Esophagus (tissue), 2 donors: ENCODE measurements at regions not wholly inside any gene's neighbourhood (a gene's known extent, or its start where the extent isn't known, plus 50 kb on each side); places are given as distances from the start of the nearest gene placed in this dataset.
"Not testable (repeated sequence)": the region's sequence is repeated elsewhere in the genome, so short reads cannot be mapped to it uniquely, and the experiment has no call there.

Experiments
- H3K27ac ChIP-seq, 2 donors: one replicate each; pipeline ENCODE4 v1.5.1; 2013; ENCODE audit warnings: low read depth in 2 of 2, mild to moderate bottlenecking in 2 of 2, inconsistent platforms in 1 of 2, low read length in 1 of 2, moderate library complexity in 1 of 2
- H3K27me3 ChIP-seq, 2 donors: one replicate each; pipeline ENCODE4 v1.6.1; 2013; ENCODE audit warnings: low read length in 2 of 2, control low read depth in 1 of 2, mild to moderate bottlenecking in 1 of 2; ENCODE audit not compliant: insufficient read depth in 2 of 2, control insufficient read depth in 1 of 2
- H3K36me3 ChIP-seq, 2 donors: one replicate each; pipeline ENCODE4 v1.6.1; 2013; ENCODE audit warnings: low read length in 1 of 2; ENCODE audit not compliant: control insufficient read depth in 2 of 2, insufficient read depth in 2 of 2
- H3K4me1 ChIP-seq, 2 donors: one replicate each; pipeline ENCODE4 v1.6.1; 2013; ENCODE audit warnings: low read length in 1 of 2; ENCODE audit not compliant: control insufficient read depth in 2 of 2, insufficient read depth in 2 of 2
- H3K4me3 ChIP-seq, 2 donors: one replicate each; pipeline ENCODE4 v1.5.1; 2013; ENCODE audit warnings: low read length in 2 of 2, mild to moderate bottlenecking in 2 of 2, low read depth in 1 of 2, moderate library complexity in 1 of 2
- H3K9me3 ChIP-seq, 2 donors: one replicate each; pipeline ENCODE4 v1.6.1; 2013; ENCODE audit warnings: mild to moderate bottlenecking in 2 of 2, low read depth in 1 of 2, low read length in 1 of 2, moderate library complexity in 1 of 2; ENCODE audit not compliant: control insufficient read depth in 2 of 2, insufficient read depth in 1 of 2
- WGBS, 2 donors: extraction: QIAGEN DNeasy Blood & Tissue Kit; methylation state at CpG; one replicate each; pipeline ENCODE4 v1.1.7; 2013; 5-methylcytosine and 5-hydroxymethylcytosine counted together
- donor health status: healthy with polysubstance abuse.
- donor health status: Bipolar disorder and iron deficiency.

DNA sequence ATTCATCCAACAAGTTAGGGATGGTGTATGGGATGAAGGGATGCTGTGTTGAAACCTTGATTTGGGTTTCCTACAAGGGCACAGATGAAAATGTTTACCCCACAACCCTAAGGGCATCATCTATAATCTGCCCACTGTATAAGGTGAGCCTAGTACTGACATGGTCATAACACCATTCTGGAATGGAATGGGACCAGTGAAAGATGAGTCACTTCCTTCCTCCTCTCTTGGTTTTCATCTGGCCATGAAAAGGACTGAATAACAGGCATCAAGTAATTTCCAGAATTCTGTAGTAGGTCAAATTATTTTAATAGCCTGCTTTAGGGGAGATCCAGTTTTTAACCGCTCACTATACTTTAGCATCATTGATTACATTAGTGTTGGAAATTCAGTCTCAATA, 538.6 kb downstream of the NR2F2 start:
- Histone ChIP-seq H3K27me3 (no peaks in the 10 kb centered on the region), H3K4me3 (no peak overlapping the region), H3K4me1 (no peaks in the 10 kb centered on the region), H3K36me3 (no peaks in the 10 kb centered on the region), H3K27ac (no peak overlapping the region), H3K9me3 (peaks cover 5 to 9% of the 10 kb centered on the region in 2 donors)
- 95 to 97% methylated on average over 1 of the region's 1 CpG for WGBS, 2 donors

DNA sequence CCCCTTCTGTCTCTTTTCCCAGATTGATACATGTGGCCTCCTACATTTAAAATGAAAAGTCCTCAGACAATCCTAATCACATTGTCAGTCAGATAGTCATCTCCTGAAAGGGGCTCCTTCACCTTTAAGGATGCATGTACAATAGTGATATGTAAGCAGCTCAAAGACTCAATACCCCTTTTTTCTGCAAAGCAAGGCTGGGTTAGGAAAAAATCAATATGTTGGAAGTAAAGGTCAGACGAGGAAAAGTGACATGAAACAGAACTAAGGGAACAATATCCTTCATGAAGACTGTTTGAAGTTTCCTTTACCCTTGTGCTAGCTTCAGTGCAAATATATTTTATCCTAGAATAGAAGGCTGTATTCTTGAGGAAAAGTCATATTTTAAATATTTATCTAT, 539.3 kb downstream of the NR2F2 start:
- peaks cover 5 to 9% of the 10 kb centered on the region in 2 donors for H3K9me3 ChIP-seq
- H3K27ac ChIP-seq, result no peak overlapping the region
- no peak overlapping the region for H3K4me3 ChIP-seq
- no peaks in the 10 kb centered on the region for H3K36me3 ChIP-seq
- 38 to 41% methylated on average over 1 of the region's 1 CpG for WGBS, 2 donors
- no peaks in the 10 kb centered on the region for H3K27me3 ChIP-seq
- no peaks in the 10 kb centered on the region for H3K4me1 ChIP-seq

DNA sequence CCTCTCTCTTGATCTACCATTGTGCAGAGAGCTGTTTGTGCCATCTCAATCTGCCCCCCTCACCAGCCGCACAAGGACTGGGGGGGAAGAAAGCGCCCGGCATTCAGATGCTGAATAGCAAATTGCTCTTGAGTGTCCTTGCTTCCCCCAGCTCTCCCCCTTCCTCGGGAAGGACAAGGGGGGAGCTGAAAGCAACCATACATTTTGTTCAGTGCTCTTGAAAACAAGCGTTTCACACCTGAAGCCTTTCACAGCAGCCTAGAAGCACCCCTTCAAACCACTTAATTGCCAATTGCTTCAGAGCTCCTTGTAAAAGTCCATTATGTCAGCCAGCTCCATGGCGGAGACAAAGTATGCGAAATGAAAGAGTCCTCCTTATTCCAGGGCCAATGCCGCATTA, 540.1 kb downstream of the NR2F2 start:
- Histone ChIP-seq H3K9me3 (peaks cover 5 to 9% of the 10 kb centered on the region in 2 donors), H3K27ac (no peak overlapping the region), H3K36me3 (no peaks in the 10 kb centered on the region), H3K4me3 (no peak overlapping the region), H3K4me1 (no peaks in the 10 kb centered on the region), H3K27me3 (no peaks in the 10 kb centered on the region)
- 78 to 82% methylated on average over 8 of the region's 8 CpGs for WGBS, 2 donors

DNA sequence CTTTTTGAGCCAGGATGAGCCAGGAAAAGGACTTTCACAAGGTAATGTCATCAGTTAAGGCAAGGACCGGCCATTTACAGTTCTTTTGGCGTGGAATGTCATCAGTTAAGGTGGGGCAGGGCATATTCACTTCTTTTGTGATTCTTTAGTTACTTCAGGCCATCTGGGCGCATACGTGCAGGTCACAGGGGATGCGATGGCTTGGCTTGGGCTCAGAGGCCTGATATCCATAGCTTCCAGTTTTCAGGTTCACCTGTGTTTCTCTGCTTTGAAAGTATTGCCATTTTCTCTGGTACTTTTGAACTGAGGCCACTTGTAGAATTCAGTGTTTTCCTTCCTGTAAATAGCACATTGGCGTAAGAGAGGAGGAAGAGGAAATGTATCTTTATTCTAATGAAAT, 546.9 kb downstream of the NR2F2 start:
- H3K27me3 ChIP-seq, H3K4me3 ChIP-seq, H3K9me3 ChIP-seq, H3K36me3 ChIP-seq, H3K4me1 ChIP-seq, H3K27ac ChIP-seq: not testable (repeated sequence)
- WGBS, 2 donors, result 89 to 92% methylated on average over 6 of the region's 6 CpGs

DNA sequence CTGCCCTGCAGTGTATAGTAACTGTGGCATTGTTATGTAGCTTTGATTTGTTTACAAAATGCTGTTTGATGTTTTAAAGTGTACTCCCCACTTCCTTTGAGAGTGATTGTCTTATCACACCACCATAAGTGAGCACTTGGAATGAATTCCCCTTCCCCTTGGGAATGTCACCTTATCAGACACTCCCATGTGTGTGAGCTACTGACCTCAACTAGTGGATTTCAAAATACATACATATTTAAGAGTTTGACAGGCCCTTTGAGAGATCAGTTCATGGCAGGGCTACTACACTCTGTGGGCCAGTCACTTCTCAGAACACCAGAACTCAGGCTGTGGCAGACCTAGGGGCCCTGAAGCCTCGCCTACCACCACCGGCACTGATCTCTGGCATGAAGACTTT, 547.6 kb downstream of the NR2F2 start:
- WGBS, 2 donors, result 88 to 89% methylated on average over 2 of the region's 2 CpGs
- no peaks in the 10 kb centered on the region for H3K9me3 ChIP-seq

DNA sequence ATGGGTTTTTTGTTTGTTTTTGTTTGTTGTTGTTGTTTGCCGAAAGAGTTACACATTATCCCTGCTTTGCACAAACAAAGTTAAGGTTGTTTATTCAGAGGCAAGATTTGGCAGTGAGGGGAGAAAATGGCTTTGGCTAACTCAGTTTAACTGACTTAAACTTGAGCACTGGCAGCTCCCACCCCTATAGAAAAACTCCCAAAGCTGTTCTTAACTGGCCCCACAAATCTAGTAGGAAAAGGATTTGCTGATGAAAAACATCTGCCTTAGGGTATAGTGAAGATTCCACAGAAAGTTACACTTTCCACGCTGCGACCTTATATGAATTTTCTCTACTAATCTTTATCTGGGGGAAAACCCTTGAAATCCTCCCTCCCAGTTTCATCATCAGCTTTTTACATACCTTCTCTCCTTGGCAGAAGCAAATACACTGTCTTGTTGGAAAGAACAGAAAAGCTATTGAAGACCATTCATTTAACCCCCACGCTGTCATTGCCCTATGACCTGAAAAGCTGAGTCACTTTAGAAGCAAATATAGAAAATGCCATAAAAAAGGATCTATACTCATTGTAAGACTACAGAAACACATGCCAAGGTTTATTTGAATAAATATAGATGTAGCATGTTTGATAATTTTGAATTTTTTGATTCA, 551.7 kb downstream of the NR2F2 start:
- no peaks in the 10 kb centered on the region for H3K27me3 ChIP-seq
- no peak overlapping the region for H3K27ac ChIP-seq
- no peaks in the 10 kb centered on the region for H3K4me1 ChIP-seq
- no peaks in the 10 kb centered on the region for H3K9me3 ChIP-seq
- H3K4me3 ChIP-seq, result no peak overlapping the region
- H3K36me3 ChIP-seq, result no peaks in the 10 kb centered on the region
- 72 to 79% methylated on average over 4 of the region's 4 CpGs for WGBS, 2 donors

More for the DNA sequence above, 547.6 kb downstream of the NR2F2 start:
- Histone ChIP-seq H3K36me3 (no peaks in the 10 kb centered on the region), H3K4me1 (no peaks in the 10 kb centered on the region), H3K27me3 (no peaks in the 10 kb centered on the region), H3K27ac (no peak overlapping the region), H3K4me3 (no peak overlapping the region)

DNA sequence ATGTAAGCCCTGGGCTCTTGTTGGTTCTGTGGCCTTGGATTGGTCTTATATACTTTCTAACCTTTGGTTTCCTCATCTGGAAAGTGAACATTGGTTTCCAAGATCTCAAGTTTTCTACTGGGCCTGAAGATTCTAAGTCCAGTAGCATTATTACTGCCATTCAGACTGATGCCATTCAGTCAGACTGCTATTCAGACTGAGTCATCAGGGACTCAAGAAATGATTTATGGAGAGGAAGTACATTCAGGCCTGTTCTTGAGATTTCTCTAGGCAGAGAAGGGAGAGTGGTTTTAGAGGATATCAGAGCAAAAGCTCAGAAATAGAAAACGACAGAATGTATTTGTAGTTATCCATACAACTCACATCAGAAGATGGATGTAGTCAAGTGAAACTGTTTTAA, 557.2 kb downstream of the NR2F2 start:
- Histone ChIP-seq H3K27me3 (no peaks in the 10 kb centered on the region), H3K36me3 (no peaks in the 10 kb centered on the region), H3K9me3 (no peaks in the 10 kb centered on the region), H3K27ac (no peak overlapping the region), H3K4me3 (no peak overlapping the region), H3K4me1 (no peaks in the 10 kb centered on the region)
- WGBS, 2 donors, result 63 to 69% methylated on average over 1 of the region's 1 CpG

DNA sequence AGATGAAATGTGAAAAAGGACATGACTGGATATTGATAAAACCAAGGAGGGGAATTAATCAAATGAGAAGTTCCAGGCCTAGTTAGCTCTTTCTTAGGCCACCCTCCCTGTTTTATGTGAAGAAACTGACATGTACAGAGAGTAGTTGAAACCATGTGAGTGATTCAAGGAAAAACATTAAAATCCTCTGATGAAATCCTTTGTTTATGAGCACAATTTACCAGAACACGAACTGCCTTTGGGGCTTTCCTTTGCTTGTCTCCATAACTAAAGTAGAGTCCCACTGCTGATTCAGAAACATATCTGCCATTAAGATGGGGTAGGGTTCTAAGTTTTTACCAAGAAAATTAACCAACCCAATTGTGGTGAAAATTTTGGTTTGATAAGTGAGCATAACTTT, 558.3 kb downstream of the NR2F2 start:
- 50 to 56% methylated on average over 1 of the region's 1 CpG for WGBS, 2 donors
- Histone ChIP-seq H3K9me3 (no peaks in the 10 kb centered on the region), H3K27ac (no peak overlapping the region)

DNA sequence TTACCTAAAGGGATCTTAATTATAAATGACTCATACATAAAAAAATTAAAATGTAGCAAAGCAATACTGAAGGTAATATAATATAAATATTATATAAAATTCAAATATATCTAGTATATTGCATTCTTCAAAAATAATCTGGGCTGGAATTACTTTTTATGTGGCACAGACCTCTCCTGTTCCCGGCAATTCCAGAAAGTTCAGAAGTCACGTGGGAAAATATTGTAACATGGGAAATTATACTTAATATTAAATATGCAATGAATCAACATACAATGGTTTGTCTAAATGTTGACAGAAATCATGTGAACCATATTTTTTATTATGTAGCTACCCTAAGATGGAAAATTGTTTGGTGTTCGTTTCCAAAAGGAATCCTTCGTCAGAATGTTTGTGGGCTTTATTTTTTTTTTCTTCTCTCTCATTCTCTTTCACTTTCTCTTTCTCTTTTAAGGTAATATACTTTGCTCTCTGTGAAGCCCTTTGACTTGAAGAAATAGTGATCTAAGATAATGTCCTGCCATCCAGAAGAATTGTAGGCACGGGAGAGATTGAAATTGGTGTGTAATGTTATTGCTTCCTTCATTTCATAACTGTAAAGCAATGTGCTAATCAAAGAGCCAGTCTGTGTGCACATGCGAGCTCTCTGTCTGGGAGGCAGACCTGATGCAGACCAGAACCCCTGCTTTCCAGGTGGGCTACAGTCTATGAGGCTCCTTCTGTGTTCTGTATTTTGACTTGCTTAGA, 559.4 kb downstream of the NR2F2 start:
- Histone ChIP-seq H3K9me3 (no peaks in the 10 kb centered on the region), H3K36me3 (no peaks in the 10 kb centered on the region), H3K27ac (no peak overlapping the region), H3K27me3 (no peaks in the 10 kb centered on the region), H3K4me1 (no peaks in the 10 kb centered on the region), H3K4me3 (peak overlapping the region in 1 of 2 donors; percentile 37)
- 29 to 32% methylated on average over 6 of the region's 6 CpGs for WGBS, 2 donors

More for the DNA sequence above, 558.3 kb downstream of the NR2F2 start:
- Histone ChIP-seq H3K4me1 (no peaks in the 10 kb centered on the region), H3K36me3 (no peaks in the 10 kb centered on the region), H3K27me3 (no peaks in the 10 kb centered on the region), H3K4me3 (no peak overlapping the region)

DNA sequence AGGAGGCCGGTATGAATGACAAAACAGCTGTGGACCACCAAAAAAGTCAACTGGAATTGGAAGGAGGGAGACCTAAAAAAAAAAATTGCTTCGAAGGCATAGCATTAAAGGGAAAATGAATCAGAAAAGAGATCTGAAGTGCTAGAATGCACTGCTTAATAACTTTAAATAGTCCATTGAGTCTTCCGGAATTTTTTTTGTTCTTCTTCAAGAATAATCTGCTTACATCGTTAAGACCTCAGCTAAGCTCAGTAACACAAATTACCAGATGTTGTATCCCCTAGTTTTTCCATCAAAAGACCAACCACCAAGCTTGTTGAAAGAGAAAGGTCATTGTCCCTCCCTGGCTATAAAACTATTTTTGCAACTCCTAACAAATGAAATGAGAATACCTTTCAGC, 560.5 kb downstream of the NR2F2 start:
- Histone ChIP-seq H3K4me3 (no peak overlapping the region), H3K9me3 (no peaks in the 10 kb centered on the region), H3K36me3 (no peaks in the 10 kb centered on the region), H3K27ac (no peak overlapping the region), H3K4me1 (no peaks in the 10 kb centered on the region), H3K27me3 (no peaks in the 10 kb centered on the region)
- whole genome bisulfite sequencing, 2 donors, result 54 to 61% methylated on average over 4 of the region's 4 CpGs
